SK-N-SH (cell line): ENCODE measurements at regions not wholly inside any gene's neighbourhood (a gene's known extent, or its start where the extent isn't known, plus 50 kb on each side); places are given as distances from the start of the nearest gene placed in this dataset.

ENCODE experiments used
- CTCF ChIA-PET: fragments of 300-600, 350-600 bp; formaldehyde crosslinking; extraction: SDS; loops from one replicate; lab custom pipeline; 2021; lab: Yijun Ruan, JAX
- POLR2A ChIA-PET: fragments of 350-600 bp; sonication (Branson Sonifier 250); formaldehyde crosslinking; extraction: SDS; loops from one replicate; lab custom pipeline; 2020; ENCODE audit warnings: antibody characterized with exemption, inconsistent platforms; lab: Yijun Ruan, JAX
- DNase-seq: peaks from one replicate; pipeline ENCODE4 v3.0.0; 2012
- H2AFZ ChIP-seq: fragments of 200-600 bp; sonication (generic); 2 replicates; pipeline ENCODE4 v1.8.1; 2016; ENCODE audit warnings: antibody characterized with exemption, mild to moderate bottlenecking, low read depth
- H3F3A ChIP-seq: fragments of 200-600 bp; sonication (generic); replicated peaks from 2 replicates; pipeline ENCODE3; 2016; ENCODE audit warnings: antibody characterized with exemption, mild to moderate bottlenecking; ENCODE audit not compliant: insufficient read depth
- H3K27ac ChIP-seq, 2 experiments: fragments of 200-500 bp in 1 of 2; fragments of 200-600 bp in 1 of 2; sonication (Bioruptor generic) in 1 of 2; sonication (generic), shearing (Covaris generic) in 1 of 2; 2 replicates each; pipeline versions ENCODE4 v1.5.1 to v1.6.1; 2014 to 2016; ENCODE audit warnings: low read depth in 2 of 2, inconsistent platforms in 1 of 2, low read length in 1 of 2, mild to moderate bottlenecking in 1 of 2, mixed read lengths in 1 of 2
- H3K27me3 ChIP-seq: fragments of 200-600 bp; sonication (generic), shearing (Covaris generic); 2 replicates; pipeline ENCODE4 v1.6.1; 2016; ENCODE audit warnings: mixed run types; ENCODE audit not compliant: insufficient read depth
- H3K36me3 ChIP-seq, 2 experiments: fragments of 200-500 bp in 1 of 2; fragments of 200-600 bp in 1 of 2; sonication (Bioruptor generic) in 1 of 2; sonication (generic) in 1 of 2; replicated peaks in 1 of 2; 2 replicates each; pipeline versions ENCODE3 to v1.5.1; 2014 to 2016; ENCODE audit warnings: low read length in 1 of 2, mild to moderate bottlenecking in 1 of 2; ENCODE audit not compliant: insufficient read depth in 2 of 2, control insufficient read depth in 1 of 2
- H3K4me1 ChIP-seq, 2 experiments: fragments of 200-500 bp in 1 of 2; fragments of 200-600 bp in 1 of 2; sonication (Bioruptor generic) in 1 of 2; sonication (generic), shearing (Covaris generic) in 1 of 2; 2 replicates each; pipeline versions ENCODE4 v1.5.1 to v1.6.1; 2014 to 2016; ENCODE audit warnings: low read depth in 1 of 2, low read length in 1 of 2, mixed run types in 1 of 2; ENCODE audit not compliant: insufficient read depth in 2 of 2, control insufficient read depth in 1 of 2
- H3K4me2 ChIP-seq: fragments of 200-600 bp; sonication (generic), shearing (Covaris generic); 2 replicates; pipeline ENCODE4 v1.6.1; 2017; ENCODE audit warnings: mixed run types
- H3K4me3 ChIP-seq, 2 experiments: fragments of 200-500 bp in 1 of 2; fragments of 200-600 bp in 1 of 2; sonication (Bioruptor generic) in 1 of 2; sonication (generic), shearing (Covaris generic) in 1 of 2; 2 replicates each; pipeline versions ENCODE4 v1.5.1 to v1.8.1; 2014 to 2016; ENCODE audit warnings: low read depth in 2 of 2, inconsistent platforms in 1 of 2, low read length in 1 of 2, mild to moderate bottlenecking in 1 of 2, mixed read lengths in 1 of 2, moderate library complexity in 1 of 2
- H3K79me2 ChIP-seq: fragments of 200-600 bp; sonication (generic); 2 replicates; pipeline ENCODE4 v1.8.1; 2017; ENCODE audit warnings: mild to moderate bottlenecking; ENCODE audit not compliant: insufficient read depth
- H3K9ac ChIP-seq: fragments of 200-600 bp; sonication (generic); 2 replicates; pipeline ENCODE4 v1.6.1; 2017; ENCODE audit warnings: mixed run types
- H3K9me2 ChIP-seq: fragments of 200-600 bp; sonication (generic); 2 replicates; pipeline ENCODE4 v1.6.1; 2017; ENCODE audit warnings: mixed run types
- H3K9me3 ChIP-seq: fragments of 200-600 bp; sonication (generic); 2 replicates; pipeline ENCODE4 v1.6.1; 2017; ENCODE audit warnings: mixed run types, mild to moderate bottlenecking, moderate library complexity
- H4K20me1 ChIP-seq: fragments of 200-600 bp; sonication (generic); 2 replicates; pipeline ENCODE4 v1.6.1; 2017; ENCODE audit warnings: mild to moderate bottlenecking, mixed run types; ENCODE audit not compliant: insufficient read depth
- EP300 ChIP-seq, 2 experiments: IDR thresholded peaks; 2 replicates each; pipeline versions ENCODE4 v1.4.0 to v1.6.1; 2012; ENCODE audit warnings: borderline replicate concordance in 1 of 2, low read depth in 1 of 2, low read length in 1 of 2
- FOXJ3 ChIP-seq: sonication (generic); formaldehyde crosslinking; IDR thresholded peaks from 2 replicates; pipeline ENCODE4 v1.5.1; 2020; ENCODE audit warnings: mild to moderate bottlenecking, missing genetic modification reagents
- JUND ChIP-seq: IDR thresholded peaks from 2 replicates; pipeline ENCODE4 v1.4.0; 2012
- NFIC ChIP-seq: IDR thresholded peaks from 2 replicates; pipeline ENCODE4 v1.4.0; 2012; ENCODE audit warnings: borderline replicate concordance
- POLR2AphosphoS5 ChIP-seq: IDR thresholded peaks from 2 replicates; pipeline ENCODE4 v1.6.1; 2012; ENCODE audit warnings: low read depth, low read length
- RAD21 ChIP-seq: IDR thresholded peaks from 2 replicates; pipeline ENCODE4 v1.6.1; 2012; ENCODE audit warnings: mild to moderate bottlenecking, low read length
- RCOR1 ChIP-seq: fragments of 150-350 bp; IDR thresholded peaks from 2 replicates; pipeline ENCODE4 v1.6.1; 2017; ENCODE audit warnings: antibody characterized with exemption, low read length
- RXRA ChIP-seq: IDR thresholded peaks from 2 replicates; pipeline ENCODE4 v1.4.0; 2012; ENCODE audit warnings: low read depth, mild to moderate bottlenecking, borderline replicate concordance
- SMC3 ChIP-seq: IDR thresholded peaks from 2 replicates; pipeline ENCODE4 v1.6.1; 2012; ENCODE audit warnings: low read depth, low read length, improper control_type of control experiment
- TAF1 ChIP-seq: IDR thresholded peaks from 2 replicates; pipeline ENCODE4 v1.6.1; 2012; ENCODE audit warnings: low read depth, mild to moderate bottlenecking, low read length, moderate library complexity, borderline replicate concordance
- TCF12 ChIP-seq: IDR thresholded peaks from 2 replicates; pipeline ENCODE4 v1.4.0; 2012
- whole genome bisulfite sequencing: methylation state at CpG from one replicate; pipeline ENCODE4 v1.1.6; 2017; ENCODE audit warnings: low lambda C conversion rate; 5-methylcytosine and 5-hydroxymethylcytosine counted together
- TF ChIP-seq, protein P1 (sequence below): IDR thresholded peaks from 2 replicates; pipeline ENCODE4; 2012
- TF ChIP-seq, protein P2 (sequence below): IDR thresholded peaks from 2 replicates; pipeline ENCODE4 v1.4.0; 2012; ENCODE audit warnings: low read depth, borderline replicate concordance

DNA sequence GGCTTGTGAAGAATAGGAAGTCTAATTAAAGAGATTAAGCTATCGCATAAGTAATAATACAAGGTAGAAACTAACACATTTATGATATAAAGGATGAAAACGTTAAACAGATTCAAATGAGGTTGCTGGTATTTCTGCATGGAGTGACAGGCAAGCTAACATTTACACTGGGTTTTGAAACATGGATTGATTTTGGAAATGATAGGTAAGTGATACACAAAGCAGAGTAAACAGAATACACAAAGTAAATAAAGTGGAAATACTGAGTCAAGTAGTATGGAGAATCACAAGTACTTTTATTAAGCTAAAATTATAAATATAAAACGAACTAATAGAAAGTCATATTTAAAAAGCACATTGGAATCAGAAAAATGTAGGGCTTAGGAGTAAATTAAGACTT is 665.3 kb downstream of the STPG2 start:
- CTCF ChIA-PET, result no interaction called here
- no peaks in the 10 kb centered on the region for H3K4me1 ChIP-seq
- no peaks in the 10 kb centered on the region for H3K36me3 ChIP-seq
- POLR2A ChIA-PET, result no interaction called here
- no peaks in the 10 kb centered on the region for H3K27me3 ChIP-seq
- no peaks in the 10 kb centered on the region for H3K9me2 ChIP-seq
- no peaks in the 10 kb centered on the region for H4K20me1 ChIP-seq
- no peaks in the 10 kb centered on the region for H3K79me2 ChIP-seq
- WGBS, result 53% methylated on average over 3 of the region's 3 CpGs
- H3K27ac ChIP-seq, result no peak overlapping the region
- H3F3A ChIP-seq, result no peaks in the 10 kb centered on the region
- TF ChIP-seq RXRA (no peak), TAF1 (no peak)
- no peak overlapping the region for H2AFZ ChIP-seq
- no peaks in the 10 kb centered on the region for H3K9me3 ChIP-seq
- DNase-seq, result no peak
- no peak overlapping the region for H3K4me2 ChIP-seq
- no peak overlapping the region for H3K9ac ChIP-seq
- no peak overlapping the region for H3K4me3 ChIP-seq

DNA sequence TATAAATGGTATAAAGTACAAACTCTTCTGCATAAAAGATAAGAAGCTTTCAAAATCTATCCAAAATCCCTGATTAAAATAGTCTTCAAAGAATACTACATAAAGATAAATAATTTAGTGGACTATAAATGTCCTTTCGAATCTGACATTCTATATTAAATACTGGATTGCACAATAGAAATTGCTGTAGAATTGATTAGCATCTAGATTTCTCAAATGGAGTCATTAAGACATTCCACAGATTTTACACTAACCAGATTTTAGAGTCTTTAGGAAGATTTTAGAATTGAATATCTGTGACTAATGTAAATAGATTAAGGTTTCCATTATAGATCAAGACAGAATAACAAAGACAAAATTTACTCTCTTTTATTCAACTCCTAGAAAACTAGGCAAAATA is 663.9 kb downstream of the STPG2 start:
- no peaks in the 10 kb centered on the region for H3F3A ChIP-seq
- H3K4me2 ChIP-seq, result no peak overlapping the region
- no peaks in the 10 kb centered on the region for H3K27me3 ChIP-seq
- H3K9me2 ChIP-seq, result no peaks in the 10 kb centered on the region
- no peak overlapping the region for H3K4me3 ChIP-seq
- H4K20me1 ChIP-seq, result no peaks in the 10 kb centered on the region
- ChIA-PET CTCF (no interaction called here), POLR2A (no interaction called here)
- H2AFZ ChIP-seq, result no peak overlapping the region
- no peak for TF ChIP-seq SMC3
- TF ChIP-seq TAF1, result no peak
- TF ChIP-seq, protein P1, sequence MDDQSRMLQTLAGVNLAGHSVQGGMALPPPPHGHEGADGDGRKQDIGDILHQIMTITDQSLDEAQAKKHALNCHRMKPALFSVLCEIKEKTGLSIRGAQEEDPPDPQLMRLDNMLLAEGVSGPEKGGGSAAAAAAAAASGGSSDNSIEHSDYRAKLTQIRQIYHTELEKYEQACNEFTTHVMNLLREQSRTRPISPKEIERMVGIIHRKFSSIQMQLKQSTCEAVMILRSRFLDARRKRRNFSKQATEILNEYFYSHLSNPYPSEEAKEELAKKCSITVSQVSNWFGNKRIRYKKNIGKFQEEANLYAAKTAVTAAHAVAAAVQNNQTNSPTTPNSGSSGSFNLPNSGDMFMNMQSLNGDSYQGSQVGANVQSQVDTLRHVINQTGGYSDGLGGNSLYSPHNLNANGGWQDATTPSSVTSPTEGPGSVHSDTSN, result no peak
- no peak for TF ChIP-seq RCOR1
- TF ChIP-seq RAD21, result no peak
- TF ChIP-seq, protein P2, sequence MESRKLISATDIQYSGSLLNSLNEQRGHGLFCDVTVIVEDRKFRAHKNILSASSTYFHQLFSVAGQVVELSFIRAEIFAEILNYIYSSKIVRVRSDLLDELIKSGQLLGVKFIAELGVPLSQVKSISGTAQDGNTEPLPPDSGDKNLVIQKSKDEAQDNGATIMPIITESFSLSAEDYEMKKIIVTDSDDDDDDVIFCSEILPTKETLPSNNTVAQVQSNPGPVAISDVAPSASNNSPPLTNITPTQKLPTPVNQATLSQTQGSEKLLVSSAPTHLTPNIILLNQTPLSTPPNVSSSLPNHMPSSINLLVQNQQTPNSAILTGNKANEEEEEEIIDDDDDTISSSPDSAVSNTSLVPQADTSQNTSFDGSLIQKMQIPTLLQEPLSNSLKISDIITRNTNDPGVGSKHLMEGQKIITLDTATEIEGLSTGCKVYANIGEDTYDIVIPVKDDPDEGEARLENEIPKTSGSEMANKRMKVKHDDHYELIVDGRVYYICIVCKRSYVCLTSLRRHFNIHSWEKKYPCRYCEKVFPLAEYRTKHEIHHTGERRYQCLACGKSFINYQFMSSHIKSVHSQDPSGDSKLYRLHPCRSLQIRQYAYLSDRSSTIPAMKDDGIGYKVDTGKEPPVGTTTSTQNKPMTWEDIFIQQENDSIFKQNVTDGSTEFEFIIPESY, result no peak
- TF ChIP-seq POLR2AphosphoS5, result no peak
- no peak for TF ChIP-seq FOXJ3
- no peak for TF ChIP-seq JUND
- TF ChIP-seq NFIC, result no peak
- no peak for TF ChIP-seq TCF12
- no peak for TF ChIP-seq EP300 (IDR thresholded peaks at IDR 0.05; ENCODE audit: borderline replicate concordance in 1 of 2, low read depth in 1 of 2, low read length in 1 of 2)
- H3K79me2 ChIP-seq, result no peaks in the 10 kb centered on the region
- no peak for DNase-seq
- WGBS, result 22% methylated on average over 1 of the region's 1 CpG
- H3K9me3 ChIP-seq, result no peaks in the 10 kb centered on the region
- H3K36me3 ChIP-seq, result no peaks in the 10 kb centered on the region
- no peak overlapping the region for H3K9ac ChIP-seq
- H3K4me1 ChIP-seq, result no peaks in the 10 kb centered on the region
- no peak overlapping the region for H3K27ac ChIP-seq
